ENCODE measurements at regions not wholly inside any gene's neighbourhood (a gene's known extent, or its start where the extent isn't known, plus 50 kb on each side); places are given as distances from the start of the nearest gene placed in this dataset.

GRCh38 chr1:94701796-94702441 is 118.2 kb upstream of the SLC44A3 start:
- DNase-seq, result no peak

- peak; percentile 94 for DNase-seq
Measured at GRCh38 chr1:94698759-94699502, 121.2 kb upstream of the SLC44A3 start.

GRCh38 chr1:94698356-94698755 is 121.8 kb upstream of the SLC44A3 start:
- DNase-seq, result peak; percentile 78

- DNase-seq, result no peak
Measured at GRCh38 chr1:94697839-94698238, 122.3 kb upstream of the SLC44A3 start.

GRCh38 chr1:94694226-94694915 is 125.8 kb upstream of the SLC44A3 start:
- DNase-seq, result no peak

- DNase-seq, result no peak
Measured at GRCh38 chr1:94693435-94693834, 126.7 kb upstream of the SLC44A3 start.

- no peak for DNase-seq
Measured at GRCh38 chr1:94693029-94693428, 127.1 kb upstream of the SLC44A3 start.

GRCh38 chr1:94688646-94689045 is 131.5 kb upstream of the SLC44A3 start:
- DNase-seq, result no peak

GRCh38 chr1:94686882-94687281 is 133.3 kb upstream of the SLC44A3 start:
- DNase-seq, result no peak

GRCh38 chr1:94684690-94685250 is 135.4 kb upstream of the SLC44A3 start:
- no peak for DNase-seq

- DNase-seq, result no peak
Measured at GRCh38 chr1:94683886-94684285, 136.3 kb upstream of the SLC44A3 start.

GRCh38 chr1:94680039-94680377 is 138.4 kb upstream of the F3 start:
- no peak for DNase-seq

GRCh38 chr1:94679332-94680038 is 137.9 kb upstream of the F3 start:
- DNase-seq, result no peak

- no peak for DNase-seq
Measured at GRCh38 chr1:94678202-94678848, 136.8 kb upstream of the F3 start.

GRCh38 chr1:94677714-94678113 is 136.2 kb upstream of the F3 start:
- no peak for DNase-seq

GRCh38 chr1:94677087-94677486 is 135.5 kb upstream of the F3 start:
- no peak for DNase-seq

- DNase-seq, result no peak
Measured at GRCh38 chr1:94676686-94677085, 135.1 kb upstream of the F3 start.

- peak; percentile 23 for DNase-seq
Measured at GRCh38 chr1:94675373-94675772, 133.8 kb upstream of the F3 start.

GRCh38 chr1:94674876-94675275 is 133.3 kb upstream of the F3 start:
- no peak for DNase-seq

GRCh38 chr1:94672934-94673333 is 131.4 kb upstream of the F3 start:
- DNase-seq, result peak; percentile 98

- DNase-seq, result no peak
Measured at GRCh38 chr1:94672001-94672400, 130.4 kb upstream of the F3 start.

- DNase-seq, result no peak
Measured at GRCh38 chr1:94670273-94670672, 128.7 kb upstream of the F3 start.

- DNase-seq, result peak; percentile 25
Measured at GRCh38 chr1:94669198-94669597, 127.6 kb upstream of the F3 start.
